RWPE1 (cell line): ENCODE measurements at regions not wholly inside any gene's neighbourhood (a gene's known extent, or its start where the extent isn't known, plus 50 kb on each side); places are given as distances from the start of the nearest gene placed in this dataset.

Experiments
- CTCF ChIA-PET: fragments of 350-600 bp; sonication (Branson Sonifier 250); formaldehyde crosslinking; extraction: SDS; loops from one replicate; lab custom pipeline; 2021; lab: Yijun Ruan, JAX
- POLR2A ChIA-PET: fragments of 400-600 bp; formaldehyde crosslinking; extraction: SDS; loops from one replicate; lab custom pipeline; 2020; ENCODE audit warnings: antibody characterized with exemption; ENCODE audit not compliant: low non-redundant PET; lab: Yijun Ruan, JAX
- DNase-seq: peaks from one replicate; pipeline ENCODE4 v3.0.0; 2012; ENCODE audit warnings: low spot score
- H3K27ac ChIP-seq: fragments of 450-650 bp; 2 replicates; pipeline ENCODE4 v1.5.1; 2017
- TF ChIP-seq, protein P1 (sequence below): fragments of 450-650 bp; conservative IDR thresholded peaks from 2 replicates; pipeline ENCODE4 v1.5.1; 2017; ENCODE audit warnings: low read depth, mild to moderate bottlenecking

DNA sequence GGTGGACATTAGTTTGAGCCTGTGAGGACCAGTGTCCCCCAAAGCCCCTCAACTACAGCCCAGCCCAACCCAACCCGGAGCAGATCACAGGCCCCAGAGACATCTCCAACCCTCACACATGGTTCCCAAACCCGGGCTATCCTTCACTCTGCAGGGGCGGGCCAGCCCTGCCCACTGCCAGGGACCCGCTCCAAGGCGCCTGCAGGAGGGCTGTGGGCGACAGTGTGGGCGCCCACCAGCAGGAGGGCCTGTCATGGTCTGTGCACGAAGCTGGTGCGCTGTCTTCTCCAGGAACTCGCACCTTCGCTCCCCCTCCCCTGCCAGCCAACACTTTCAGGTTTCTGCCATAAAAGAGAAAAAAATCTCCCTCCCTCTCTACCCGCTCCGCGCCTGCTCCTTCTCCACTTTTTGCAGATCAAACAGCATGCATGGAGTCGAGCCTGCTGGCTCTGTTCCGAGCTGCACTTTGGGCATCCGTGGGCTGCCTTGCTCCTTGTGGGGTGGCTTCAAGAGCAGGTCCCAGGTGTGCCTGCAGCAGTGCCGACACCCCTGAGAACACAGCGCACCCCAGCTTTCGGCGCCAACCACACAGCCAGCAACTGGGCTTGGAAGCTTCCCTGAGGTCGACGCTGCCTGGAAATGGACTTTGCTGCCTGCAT is 133.7 kb upstream of the PPP1R26 start:
- POLR2A ChIA-PET, result no interaction called here
- H3K27ac ChIP-seq, result no peak overlapping the region
- no peak for DNase-seq
- TF ChIP-seq, protein P1, sequence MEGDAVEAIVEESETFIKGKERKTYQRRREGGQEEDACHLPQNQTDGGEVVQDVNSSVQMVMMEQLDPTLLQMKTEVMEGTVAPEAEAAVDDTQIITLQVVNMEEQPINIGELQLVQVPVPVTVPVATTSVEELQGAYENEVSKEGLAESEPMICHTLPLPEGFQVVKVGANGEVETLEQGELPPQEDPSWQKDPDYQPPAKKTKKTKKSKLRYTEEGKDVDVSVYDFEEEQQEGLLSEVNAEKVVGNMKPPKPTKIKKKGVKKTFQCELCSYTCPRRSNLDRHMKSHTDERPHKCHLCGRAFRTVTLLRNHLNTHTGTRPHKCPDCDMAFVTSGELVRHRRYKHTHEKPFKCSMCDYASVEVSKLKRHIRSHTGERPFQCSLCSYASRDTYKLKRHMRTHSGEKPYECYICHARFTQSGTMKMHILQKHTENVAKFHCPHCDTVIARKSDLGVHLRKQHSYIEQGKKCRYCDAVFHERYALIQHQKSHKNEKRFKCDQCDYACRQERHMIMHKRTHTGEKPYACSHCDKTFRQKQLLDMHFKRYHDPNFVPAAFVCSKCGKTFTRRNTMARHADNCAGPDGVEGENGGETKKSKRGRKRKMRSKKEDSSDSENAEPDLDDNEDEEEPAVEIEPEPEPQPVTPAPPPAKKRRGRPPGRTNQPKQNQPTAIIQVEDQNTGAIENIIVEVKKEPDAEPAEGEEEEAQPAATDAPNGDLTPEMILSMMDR, result no peak
- CTCF ChIA-PET, result no interaction called here

DNA sequence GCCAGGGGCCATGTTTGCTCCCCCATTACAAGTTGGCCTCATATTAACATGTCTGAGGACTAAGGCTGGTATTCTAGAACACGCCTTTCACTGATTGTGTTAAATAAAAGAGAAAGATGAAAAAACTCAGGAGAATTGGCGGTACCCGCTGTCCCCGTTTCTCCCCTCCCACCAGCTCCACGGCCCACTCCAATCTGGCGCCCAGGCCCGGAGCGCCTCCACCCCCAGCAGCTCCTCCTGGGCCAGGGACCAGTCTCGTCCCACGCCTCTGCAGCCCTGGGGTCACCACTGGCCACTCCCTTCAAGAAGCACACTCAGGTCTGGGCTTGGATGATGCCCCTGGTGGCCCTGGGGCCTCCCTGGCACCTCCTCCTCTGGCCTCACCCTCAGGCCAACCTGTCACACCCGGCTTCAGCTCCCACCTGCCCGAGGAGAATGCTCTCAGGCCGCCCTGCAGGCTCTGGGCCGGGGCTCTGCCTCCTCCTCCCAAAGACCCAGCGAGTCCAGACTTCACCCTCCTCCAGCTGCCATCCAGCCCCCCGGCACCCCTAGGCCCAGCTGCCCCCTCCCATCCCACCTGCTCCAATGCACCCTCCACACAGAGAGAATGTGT is 133.0 kb upstream of the PPP1R26 start:
- ChIA-PET POLR2A (interaction anchor here (0.5 kb wide), 1 partner anchor 22 kb away, joined by 8 read pairs; no protein-coding TSS in a partner anchor), CTCF (no interaction called here)
- H3K27ac ChIP-seq, result no peak overlapping the region
- TF ChIP-seq, protein P1, result no peak
- no peak for DNase-seq

DNA sequence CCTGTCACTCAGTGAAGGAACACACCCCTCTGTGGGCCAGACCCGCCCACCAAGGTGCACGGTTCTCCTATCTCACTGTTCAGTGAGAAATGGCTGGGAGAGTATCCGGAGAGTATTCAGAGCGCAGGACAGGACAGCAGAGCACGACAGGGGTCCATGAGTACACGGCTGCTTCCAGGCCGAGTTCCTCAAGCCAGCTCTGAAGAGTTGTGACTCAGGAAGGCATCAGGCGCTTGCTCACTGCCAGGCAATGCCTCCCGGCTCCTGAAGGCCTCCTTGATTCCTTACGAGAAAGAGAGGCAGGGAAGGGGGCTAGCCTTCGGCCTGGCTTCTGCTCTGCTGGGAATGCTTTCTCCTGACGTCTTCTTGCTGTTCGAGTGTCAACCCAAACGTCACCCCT is 132.1 kb upstream of the PPP1R26 start:
- H3K27ac ChIP-seq, result no peak overlapping the region
- DNase-seq, result no peak
- TF ChIP-seq, protein P1, result no peak
- CTCF ChIA-PET, result no interaction called here
- POLR2A ChIA-PET, result no interaction called here

DNA sequence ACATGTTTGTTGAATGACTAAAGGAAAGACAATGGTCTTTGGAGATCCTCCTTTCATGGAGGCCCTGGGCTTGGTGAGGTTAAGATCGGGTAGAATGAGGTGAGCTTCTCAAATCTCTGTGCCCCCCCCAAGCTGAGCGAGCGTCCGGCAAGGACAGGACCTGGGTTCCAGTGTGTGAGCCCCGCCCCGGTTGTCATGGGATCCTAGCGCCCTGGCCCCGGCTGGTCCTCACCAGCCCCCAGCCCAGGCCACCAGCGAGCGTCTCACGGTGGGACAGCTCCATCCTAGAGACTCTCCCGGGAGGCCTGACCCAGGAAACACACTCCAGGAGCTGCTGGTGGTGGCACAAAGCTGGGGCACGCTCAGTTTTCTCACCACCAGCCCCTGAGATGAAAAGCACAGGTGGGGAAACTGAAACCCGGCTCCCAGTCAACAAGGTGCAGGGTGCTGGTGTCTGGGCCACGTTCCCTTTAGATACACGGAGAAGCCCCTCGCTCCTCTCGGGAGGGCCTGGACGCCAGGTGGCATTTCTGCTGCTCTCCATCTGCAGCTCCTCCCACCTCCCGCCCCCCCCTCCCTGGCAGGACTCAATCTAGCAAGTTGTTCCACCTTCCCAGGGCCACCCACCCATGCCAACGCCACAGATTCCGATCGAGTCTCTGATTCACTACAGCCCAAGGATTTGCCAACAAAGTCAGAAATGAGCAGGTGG is 131.3 kb upstream of the PPP1R26 start:
- H3K27ac ChIP-seq, result no peak overlapping the region
- POLR2A ChIA-PET, result no interaction called here
- CTCF ChIA-PET, result interaction anchor here (0.6 to 2.2 kb wide), 2 partner anchors 262 to 289 kb away, joined by 3 to 6 read pairs; no protein-coding TSS in a partner anchor
- DNase-seq, result no peak
- TF ChIP-seq, protein P1, result no peak

DNA sequence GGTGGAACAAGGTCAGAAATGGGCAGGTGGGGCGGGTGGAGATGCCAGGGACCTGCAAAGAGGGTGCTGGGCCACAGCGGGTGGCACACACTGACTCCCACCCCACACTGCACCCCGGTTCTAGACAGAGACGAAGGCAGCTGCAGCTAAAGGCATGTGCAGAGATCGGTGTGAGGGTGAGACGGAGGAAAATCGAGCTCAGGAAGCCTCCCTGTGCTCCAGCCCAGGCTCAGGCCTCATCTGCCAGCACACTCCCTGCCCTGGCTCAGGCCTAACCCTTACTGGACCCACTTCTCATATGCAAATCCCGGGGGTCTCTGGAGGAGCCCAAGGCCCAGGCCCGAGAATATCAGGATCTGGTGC is 130.8 kb upstream of the PPP1R26 start:
- DNase-seq, result no peak
- POLR2A ChIA-PET, result no interaction called here
- CTCF ChIA-PET, result interaction anchor here (0.6 to 2.2 kb wide), 2 partner anchors 263 to 289 kb away, joined by 3 to 6 read pairs; no protein-coding TSS in a partner anchor
- TF ChIP-seq, protein P1, result no peak
- no peak overlapping the region for H3K27ac ChIP-seq

DNA sequence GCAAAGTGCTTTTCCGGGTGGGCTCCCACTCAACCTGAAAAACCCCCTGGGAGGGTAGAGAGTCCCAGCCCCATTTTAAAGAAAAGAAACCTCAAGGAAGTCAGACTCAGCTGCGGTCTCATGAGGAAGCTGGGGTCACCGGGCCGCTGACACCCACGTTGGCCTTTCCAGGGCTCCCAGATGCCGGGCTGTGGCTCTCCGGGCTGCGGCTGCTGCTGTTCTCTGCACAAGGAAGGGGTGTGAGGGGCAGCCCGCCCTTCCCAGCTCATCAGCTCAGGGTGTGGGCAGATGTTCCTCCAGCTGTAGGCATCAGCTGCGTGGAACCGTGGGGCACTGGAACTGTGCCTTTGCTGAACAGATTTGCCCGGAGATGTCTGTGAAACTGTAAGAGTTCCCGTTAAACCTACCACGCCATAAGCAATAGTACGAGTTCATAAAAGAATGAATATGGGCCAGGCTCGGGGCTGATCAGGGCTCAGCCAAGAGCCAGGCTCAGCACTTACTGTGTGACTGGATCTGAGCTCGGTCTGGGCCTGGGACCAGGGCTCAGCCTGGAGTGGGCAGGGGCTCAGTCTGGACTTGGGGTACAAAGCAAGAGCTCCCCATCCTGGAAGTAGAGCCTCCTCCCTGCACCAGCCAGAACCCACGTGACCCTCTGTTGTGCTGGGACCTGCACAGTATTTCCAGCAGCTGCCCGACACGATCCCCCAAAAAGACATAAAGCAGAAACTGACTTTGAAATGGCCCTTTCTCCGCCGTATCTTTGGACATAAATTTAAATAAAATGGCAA is 130.2 kb upstream of the PPP1R26 start:
- TF ChIP-seq, protein P1, result no peak
- no peak overlapping the region for H3K27ac ChIP-seq
- ChIA-PET POLR2A (no interaction called here), CTCF (interaction anchor here (2.2 kb wide), 1 partner anchor 263 kb away, joined by 6 read pairs; no protein-coding TSS in a partner anchor)
- no peak for DNase-seq
